Ishikawa (cell line): ENCODE measurements at regions not wholly inside any gene's neighbourhood (a gene's known extent, or its start where the extent isn't known, plus 50 kb on each side); places are given as distances from the start of the nearest gene placed in this dataset.

Experiments
- CEBPB ChIP-seq: IDR thresholded peaks from 2 replicates; pipeline ENCODE4 v1.6.1; 2012
- CREB1 ChIP-seq: IDR thresholded peaks from 2 replicates; pipeline ENCODE4 v1.6.1; 2012; ENCODE audit warnings: low read depth
- EGR1 ChIP-seq: IDR thresholded peaks from 2 replicates; pipeline ENCODE4 v1.6.1; 2012
- EP300 ChIP-seq: IDR thresholded peaks from 2 replicates; pipeline ENCODE4 v1.6.1; 2012; ENCODE audit warnings: borderline replicate concordance
- FOXM1 ChIP-seq: IDR thresholded peaks from 2 replicates; pipeline ENCODE4 v1.6.1; 2012; ENCODE audit warnings: low read depth, borderline replicate concordance
- NFIC ChIP-seq: IDR thresholded peaks from 2 replicates; pipeline ENCODE4 v1.6.1; 2012
- RAD21 ChIP-seq: IDR thresholded peaks from 2 replicates; pipeline ENCODE4 v1.6.1; 2012; ENCODE audit warnings: low read depth
- TAF1 ChIP-seq: IDR thresholded peaks from 2 replicates; pipeline ENCODE4 v1.6.1; 2012; ENCODE audit warnings: low read depth, mild to moderate bottlenecking
- TCF12 ChIP-seq: IDR thresholded peaks from 2 replicates; pipeline ENCODE4 v1.6.1; 2012; ENCODE audit warnings: low read depth
- TEAD4 ChIP-seq: IDR thresholded peaks from 2 replicates; pipeline ENCODE4 v1.6.1; 2012
- USF1 ChIP-seq: IDR thresholded peaks from 2 replicates; pipeline ENCODE4 v1.6.1; 2012
- YY1 ChIP-seq: IDR thresholded peaks from 2 replicates; pipeline ENCODE4 v1.6.1; 2012; ENCODE audit warnings: low read depth
- ZBTB7A ChIP-seq: IDR thresholded peaks from 2 replicates; pipeline ENCODE4 v1.6.1; 2012; ENCODE audit warnings: low read depth
- TF ChIP-seq, protein P1 (sequence below): IDR thresholded peaks from 2 replicates; pipeline ENCODE4 v1.6.1; 2012; ENCODE audit warnings: low read depth, mild to moderate bottlenecking
- TF ChIP-seq, protein P2 (sequence below): IDR thresholded peaks from 2 replicates; pipeline ENCODE4 v1.6.1; 2012

DNA sequence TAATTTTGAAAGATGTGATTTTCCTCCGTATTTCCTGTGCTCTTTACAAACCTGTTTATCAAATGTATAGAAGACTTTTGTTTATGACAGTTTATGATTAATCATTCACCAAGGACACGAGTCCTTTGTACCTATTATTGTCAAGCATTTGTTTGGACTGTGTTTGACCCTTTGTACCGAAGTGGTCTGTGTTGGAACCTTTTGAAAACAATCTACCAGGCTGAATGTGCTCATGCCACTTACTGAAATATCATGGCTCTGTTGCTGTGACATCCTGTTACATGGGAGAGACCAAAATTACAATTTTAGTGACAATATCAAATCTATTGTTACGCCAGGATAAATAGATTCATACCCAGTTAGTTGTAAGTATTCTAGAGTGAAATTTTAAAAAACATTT is 193.6 kb downstream of the IRS2 start:
- TF ChIP-seq EP300, result no peak
- no peak for TF ChIP-seq RAD21
- TF ChIP-seq, protein P1, sequence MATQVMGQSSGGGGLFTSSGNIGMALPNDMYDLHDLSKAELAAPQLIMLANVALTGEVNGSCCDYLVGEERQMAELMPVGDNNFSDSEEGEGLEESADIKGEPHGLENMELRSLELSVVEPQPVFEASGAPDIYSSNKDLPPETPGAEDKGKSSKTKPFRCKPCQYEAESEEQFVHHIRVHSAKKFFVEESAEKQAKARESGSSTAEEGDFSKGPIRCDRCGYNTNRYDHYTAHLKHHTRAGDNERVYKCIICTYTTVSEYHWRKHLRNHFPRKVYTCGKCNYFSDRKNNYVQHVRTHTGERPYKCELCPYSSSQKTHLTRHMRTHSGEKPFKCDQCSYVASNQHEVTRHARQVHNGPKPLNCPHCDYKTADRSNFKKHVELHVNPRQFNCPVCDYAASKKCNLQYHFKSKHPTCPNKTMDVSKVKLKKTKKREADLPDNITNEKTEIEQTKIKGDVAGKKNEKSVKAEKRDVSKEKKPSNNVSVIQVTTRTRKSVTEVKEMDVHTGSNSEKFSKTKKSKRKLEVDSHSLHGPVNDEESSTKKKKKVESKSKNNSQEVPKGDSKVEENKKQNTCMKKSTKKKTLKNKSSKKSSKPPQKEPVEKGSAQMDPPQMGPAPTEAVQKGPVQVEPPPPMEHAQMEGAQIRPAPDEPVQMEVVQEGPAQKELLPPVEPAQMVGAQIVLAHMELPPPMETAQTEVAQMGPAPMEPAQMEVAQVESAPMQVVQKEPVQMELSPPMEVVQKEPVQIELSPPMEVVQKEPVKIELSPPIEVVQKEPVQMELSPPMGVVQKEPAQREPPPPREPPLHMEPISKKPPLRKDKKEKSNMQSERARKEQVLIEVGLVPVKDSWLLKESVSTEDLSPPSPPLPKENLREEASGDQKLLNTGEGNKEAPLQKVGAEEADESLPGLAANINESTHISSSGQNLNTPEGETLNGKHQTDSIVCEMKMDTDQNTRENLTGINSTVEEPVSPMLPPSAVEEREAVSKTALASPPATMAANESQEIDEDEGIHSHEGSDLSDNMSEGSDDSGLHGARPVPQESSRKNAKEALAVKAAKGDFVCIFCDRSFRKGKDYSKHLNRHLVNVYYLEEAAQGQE, result no peak
- TF ChIP-seq USF1, result no peak
- no peak for TF ChIP-seq ZBTB7A
- TF ChIP-seq, protein P2, sequence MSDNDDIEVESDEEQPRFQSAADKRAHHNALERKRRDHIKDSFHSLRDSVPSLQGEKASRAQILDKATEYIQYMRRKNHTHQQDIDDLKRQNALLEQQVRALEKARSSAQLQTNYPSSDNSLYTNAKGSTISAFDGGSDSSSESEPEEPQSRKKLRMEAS, result no peak
- TF ChIP-seq NFIC, result no peak
- TF ChIP-seq FOXM1, result no peak
- TF ChIP-seq TAF1, result no peak
- TF ChIP-seq CREB1, result no peak
- TF ChIP-seq TCF12, result no peak
- no peak for TF ChIP-seq TEAD4
- no peak for TF ChIP-seq CEBPB

GRCh38 chr13:109587689-109588088 is 198.7 kb downstream of the IRS2 start:
- TF ChIP-seq FOXM1 (no peak), CREB1 (no peak), TEAD4 (no peak), EP300 (no peak), YY1 (no peak), TAF1 (no peak), ZBTB7A (no peak), NFIC (no peak)
- TF ChIP-seq, protein P1, result no peak
- TF ChIP-seq, protein P2, result no peak

DNA sequence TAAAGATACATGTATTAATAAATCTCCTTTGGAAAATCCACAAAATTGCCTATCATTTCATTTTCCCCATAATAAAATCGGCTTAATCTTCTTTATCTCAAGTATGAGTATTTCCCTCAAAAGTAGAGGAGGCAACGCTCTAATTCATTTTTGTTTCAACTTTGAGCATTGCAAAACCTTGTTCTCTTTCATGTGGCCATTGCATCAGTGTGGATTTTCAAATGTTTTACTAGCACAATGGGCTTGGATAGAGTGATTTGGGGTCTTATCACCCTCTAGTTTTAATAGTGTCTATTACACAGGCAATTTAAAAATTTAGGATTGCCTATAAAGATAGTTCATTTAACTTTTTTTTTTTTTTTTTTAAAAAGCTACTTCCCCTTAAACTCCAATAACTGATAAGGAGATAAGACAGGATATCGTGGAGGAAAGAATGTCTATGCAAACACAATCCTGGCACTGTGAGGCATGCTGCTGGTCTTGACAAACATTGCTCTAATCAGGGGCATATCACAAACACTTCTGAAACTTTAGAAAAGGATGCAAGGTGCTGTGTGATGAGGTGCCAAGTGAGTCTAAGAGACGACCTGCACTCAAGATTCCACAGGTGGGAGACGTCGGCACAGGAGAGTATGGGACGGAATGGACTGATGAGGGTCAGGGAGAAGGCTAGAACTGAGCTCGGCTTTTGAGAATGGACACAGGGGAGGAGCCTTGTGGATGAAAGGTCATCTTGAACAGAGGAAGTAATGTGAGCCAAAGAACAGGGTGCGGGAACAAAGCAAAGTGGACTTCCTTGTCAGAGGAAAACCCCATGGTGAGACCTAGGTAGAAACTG is 199.7 kb downstream of the IRS2 start:
- TF ChIP-seq EGR1, result no peak
- no peak for TF ChIP-seq TAF1
- no peak for TF ChIP-seq TCF12
- TF ChIP-seq YY1, result no peak
- TF ChIP-seq RAD21, result no peak
- no peak for TF ChIP-seq EP300
- no peak for TF ChIP-seq NFIC
- no peak for TF ChIP-seq CREB1
- TF ChIP-seq FOXM1, result no peak
- no peak for TF ChIP-seq TEAD4

GRCh38 chr13:109584844-109585361 is 201.5 kb downstream of the IRS2 start:
- TF ChIP-seq USF1 (no peak), RAD21 (no peak), TEAD4 (no peak), NFIC (no peak), EGR1 (no peak), EP300 (no peak), YY1 (no peak), ZBTB7A (no peak), CEBPB (no peak), FOXM1 (no peak), TAF1 (no peak), TCF12 (no peak)
- TF ChIP-seq, protein P1, result no peak
